Erythroblast (primary cell): ENCODE measurements at regions not wholly inside any gene's neighbourhood (a gene's known extent, or its start where the extent isn't known, plus 50 kb on each side); places are given as distances from the start of the nearest gene placed in this dataset.

ENCODE experiments used
- GATA1 ChIP-seq: IDR thresholded peaks from 2 replicates; pipeline ENCODE4 v1.6.1; 2011; ENCODE audit warnings: low read depth, mild to moderate bottlenecking, control low read depth, low read length, moderate library complexity
- POLR2A ChIP-seq: IDR thresholded peaks from 2 replicates; pipeline ENCODE4 v1.6.1; 2011; ENCODE audit warnings: mild to moderate bottlenecking, low read length

GRCh38 chr15:45858491-45858890, 223.7 kb downstream of the SQOR start:
- TF ChIP-seq POLR2A (no peak), GATA1 (no peak)
